GM19372 (cell line): ENCODE measurements at regions not wholly inside any gene's neighbourhood (a gene's known extent, or its start where the extent isn't known, plus 50 kb on each side); places are given as distances from the start of the nearest gene placed in this dataset.

Source experiments
- ATAC-seq: cut with Tn5 transposase; IDR thresholded peaks from one replicate; pipeline ENCODE4 v1.9.1; 2021; ENCODE audit warnings: mild to moderate bottlenecking, low read depth, moderate library complexity; ENCODE audit not compliant: unreplicated experiment

DNA sequence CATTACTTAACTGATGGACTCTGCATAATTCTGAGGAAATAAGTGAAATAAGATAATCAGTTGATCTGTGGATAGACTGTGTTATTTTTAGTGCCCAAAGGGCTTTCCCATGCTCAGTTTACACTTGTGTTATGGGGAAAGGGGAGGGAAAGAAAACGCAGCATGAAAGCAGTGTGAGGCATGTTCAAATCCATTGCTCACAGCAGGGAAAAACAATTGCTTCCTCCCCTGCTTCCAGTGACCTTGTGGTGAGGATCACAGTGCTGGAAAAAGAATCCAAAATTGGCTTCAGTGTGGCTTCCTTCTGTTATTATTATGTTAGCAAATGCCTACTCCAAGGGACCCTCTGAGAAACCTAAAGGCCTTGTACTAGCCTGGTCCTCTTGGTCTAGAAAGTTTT is 285.1 kb upstream of the CDIN1 start:
- ATAC-seq = no peak

DNA sequence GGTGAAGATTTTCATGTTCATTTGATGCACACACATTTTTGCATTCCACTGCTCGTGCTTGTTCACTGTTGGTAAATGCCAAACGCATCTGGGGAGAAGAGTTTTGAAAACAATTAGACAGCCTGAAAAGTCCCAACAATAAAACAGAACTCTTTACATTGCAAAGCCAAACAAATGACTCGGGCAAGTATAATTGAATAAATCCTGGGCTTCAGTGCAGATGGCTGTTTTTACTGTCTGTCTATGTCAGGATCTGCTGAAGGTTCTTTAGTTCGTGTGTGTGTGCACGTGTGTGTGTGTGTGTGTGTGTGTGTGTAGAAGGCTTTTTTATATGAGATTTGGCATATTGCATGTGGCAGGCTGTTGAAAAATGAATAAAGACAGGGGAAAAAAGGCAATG is 277.5 kb upstream of the CDIN1 start:
- no peak for ATAC-seq

DNA sequence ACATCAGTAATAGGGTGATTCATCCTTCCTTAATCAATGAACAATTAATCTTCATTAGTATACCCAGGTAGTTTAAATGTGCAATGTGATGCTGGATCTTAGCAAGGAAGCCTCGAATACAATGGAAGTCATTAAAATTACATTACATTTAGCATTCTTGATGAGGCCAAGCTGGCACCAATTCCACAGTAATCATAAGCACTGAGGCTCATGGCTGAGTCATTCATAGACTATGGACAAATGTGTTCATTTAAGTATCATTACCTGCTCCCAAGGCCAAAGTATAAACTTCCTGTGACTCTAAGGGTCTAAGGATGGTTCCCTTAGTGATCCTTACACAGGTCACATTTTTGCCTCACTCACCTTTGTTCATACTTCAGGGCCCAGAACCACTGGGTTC is 266.4 kb upstream of the CDIN1 start:
- no peak for ATAC-seq

DNA sequence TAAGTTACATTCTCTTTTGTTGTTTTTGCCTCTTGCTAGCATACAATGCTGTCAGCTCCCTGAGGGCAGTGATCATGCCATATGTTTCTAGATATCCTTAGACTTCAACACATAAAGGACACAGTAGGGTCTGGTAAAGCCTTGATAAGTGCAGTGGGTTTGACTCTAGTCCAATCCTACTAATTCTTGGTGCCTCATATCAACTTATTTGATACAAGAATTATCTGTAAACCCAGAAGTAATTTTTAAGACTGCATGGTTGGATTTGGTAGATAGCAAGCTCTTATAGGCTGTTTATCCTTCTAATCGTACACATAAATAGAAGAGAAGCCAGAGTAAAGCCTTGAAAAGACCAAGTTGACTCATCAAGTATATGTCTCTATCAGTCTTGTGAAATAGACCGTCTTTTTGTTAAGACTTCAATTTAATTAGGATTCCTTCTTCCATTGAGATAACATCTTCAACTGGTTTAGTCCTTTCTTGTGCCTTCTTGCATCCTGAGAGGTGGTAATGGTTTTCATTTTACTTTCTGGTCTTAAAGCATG is 265.6 kb upstream of the CDIN1 start:
- ATAC-seq = no peak

DNA sequence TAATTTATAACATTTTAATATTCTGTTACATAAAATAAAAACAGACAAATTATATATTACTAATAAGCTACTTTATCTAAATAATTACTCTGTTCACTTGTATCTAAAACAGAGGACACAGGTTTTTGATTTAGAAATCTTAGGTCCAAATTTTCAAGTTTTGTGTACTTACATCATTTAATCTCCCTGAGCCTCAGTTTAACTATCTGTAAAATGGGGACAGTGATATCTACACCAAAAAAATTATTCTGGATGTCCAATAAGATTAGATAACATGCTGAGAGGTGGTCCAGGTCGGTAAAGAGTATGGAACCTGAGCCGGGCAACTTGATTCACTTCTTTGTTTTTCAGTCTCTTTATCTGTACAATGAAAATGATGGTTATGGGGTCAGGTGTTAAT is 263.8 kb upstream of the CDIN1 start:
- ATAC-seq = no peak

DNA sequence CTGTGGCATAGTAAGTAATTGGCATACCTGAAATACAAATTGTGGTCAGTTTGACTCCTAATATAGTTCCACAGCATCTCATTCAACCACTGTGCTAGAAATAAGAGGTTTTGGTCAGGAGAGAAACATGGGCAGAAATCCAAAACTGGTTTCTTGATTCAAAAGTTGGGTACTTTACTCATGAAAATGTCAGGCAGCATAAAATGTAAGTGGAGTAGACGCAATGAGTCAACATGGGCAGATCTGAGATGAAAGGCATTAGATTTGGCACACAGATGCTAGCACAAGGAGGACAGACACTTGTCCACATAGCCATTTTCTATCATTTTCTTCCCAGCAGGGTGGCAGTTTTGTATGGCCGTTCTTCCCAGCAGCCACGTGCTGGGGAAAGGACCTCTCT is 255.8 kb upstream of the CDIN1 start:
- no peak for ATAC-seq

DNA sequence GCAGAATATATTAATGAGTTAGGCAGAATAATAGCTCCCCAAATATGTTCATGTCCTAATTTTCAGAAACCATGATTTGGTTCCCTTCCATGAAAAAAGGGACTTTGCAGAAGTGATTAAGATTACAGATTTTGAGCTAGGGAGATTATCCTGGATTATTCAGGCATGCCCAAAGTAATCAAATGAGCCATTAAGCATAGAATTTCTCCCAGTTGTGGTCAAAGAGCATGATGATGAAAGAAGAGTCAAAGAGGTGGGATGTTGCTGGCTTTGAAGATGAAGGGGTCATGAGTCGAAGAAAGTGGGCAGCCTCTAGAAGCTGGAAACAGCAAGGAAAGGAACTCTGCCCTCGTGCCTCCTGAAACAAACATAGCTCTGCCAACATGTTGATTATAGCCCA is 254.2 kb upstream of the CDIN1 start:
- ATAC-seq = no peak

DNA sequence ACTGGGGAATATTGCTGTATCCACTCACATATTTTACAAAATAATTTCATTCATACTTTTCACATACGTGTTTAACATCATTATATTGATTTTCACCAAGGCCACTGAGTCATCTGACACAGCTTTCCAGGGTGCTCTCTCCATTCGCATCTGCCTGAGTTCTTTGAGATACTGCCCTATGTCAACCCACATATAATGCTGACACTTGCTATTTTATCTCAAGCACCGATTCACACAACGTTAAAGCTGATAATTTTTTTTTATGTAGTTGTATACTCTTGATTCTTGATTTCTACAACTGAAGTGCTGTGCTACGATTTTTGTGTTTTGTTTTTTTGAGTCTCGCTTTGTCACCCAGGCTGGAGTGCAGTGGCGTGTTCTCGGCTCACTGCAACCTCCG is 249.8 kb upstream of the CDIN1 start:
- no peak for ATAC-seq

DNA sequence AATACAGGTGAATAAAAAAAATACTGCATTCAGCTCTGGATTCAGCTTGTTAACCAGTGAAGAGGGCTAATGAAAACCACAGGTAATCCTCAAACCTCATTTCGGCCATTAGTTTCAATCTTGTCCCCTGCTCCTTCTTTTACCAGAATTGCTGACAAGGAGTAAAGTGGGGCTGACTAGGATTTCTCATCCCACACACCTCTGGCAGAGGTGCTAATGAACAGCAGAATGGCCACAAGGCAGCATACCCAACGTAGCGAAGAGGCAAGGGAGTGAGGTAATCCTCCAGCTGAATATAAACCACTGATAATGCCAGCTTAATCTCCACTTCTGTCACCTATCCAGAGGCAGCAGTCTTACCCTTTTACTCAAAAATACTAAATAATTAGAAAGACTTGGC is 248.8 kb upstream of the CDIN1 start:
- no peak for ATAC-seq

DNA sequence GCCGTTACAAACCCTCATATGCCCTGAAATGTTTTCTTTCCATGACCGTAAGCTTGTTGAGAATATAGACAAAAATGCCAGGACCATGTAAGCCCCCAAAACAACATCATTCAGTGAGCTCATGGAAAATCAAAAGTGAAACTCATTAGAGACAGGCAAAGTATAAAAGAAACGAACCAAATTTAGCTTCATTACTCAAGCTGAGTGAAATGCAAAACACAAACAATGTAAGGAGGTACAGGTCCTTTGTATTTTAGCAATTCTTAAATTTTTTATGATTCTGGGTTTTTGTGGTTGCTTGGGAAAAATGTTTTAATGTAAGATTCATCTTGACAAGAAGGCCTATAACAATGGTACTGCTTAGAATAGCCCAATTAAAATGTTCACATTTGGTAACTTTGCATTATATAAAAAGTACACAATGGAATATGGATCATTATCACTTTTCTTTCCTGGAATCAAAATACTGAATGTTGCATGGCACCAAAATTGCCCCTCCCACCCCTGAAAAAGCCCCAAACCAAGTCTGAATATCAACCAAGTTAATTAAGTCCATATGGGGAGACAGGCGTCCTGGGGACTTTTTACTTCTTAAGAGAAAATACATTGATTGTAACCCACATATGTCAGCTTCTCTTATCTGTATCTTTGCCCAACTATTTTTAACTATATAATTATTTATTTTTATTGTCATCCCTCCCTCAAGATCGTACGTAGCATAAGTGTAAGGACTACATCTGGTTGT is 247.7 kb upstream of the CDIN1 start:
- ATAC-seq = no peak

DNA sequence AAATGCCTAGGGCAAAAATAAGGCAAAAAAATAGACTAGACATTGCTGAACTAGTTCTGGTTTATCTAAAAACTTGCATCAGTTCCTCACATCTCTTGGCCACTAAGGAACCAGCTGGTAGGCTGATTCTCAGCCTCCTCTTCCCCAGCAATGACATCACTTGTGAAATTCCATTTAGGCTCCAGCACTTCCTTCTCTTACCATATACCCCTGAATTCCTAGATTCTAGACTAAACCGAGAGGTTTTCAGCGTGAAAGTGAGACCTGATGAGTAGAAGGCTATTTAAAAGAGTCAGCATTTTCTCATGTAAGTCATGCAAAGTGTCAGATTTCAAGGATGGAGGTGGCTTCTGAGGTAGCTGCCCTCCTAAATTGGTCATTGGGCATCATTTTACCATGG is 247.1 kb upstream of the CDIN1 start:
- no peak for ATAC-seq

DNA sequence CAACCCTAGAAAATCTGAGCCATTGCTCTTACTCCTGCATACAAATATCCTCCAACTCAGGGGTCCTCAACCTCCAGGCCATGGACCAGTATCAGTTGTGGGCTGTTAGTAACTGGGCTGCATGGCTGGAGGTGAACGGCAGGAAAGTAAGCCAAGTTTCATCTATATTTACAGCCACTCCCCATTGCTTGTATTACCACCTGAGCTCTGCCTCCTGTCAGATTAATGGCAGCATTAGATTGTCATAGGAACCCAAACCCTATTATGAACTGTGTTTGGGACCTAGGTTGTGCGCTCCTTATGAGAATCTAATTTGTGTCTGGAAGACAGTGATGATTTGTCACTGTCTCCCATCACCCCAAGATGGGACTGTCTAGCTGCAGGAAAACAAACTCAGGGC is 246.5 kb upstream of the CDIN1 start:
- ATAC-seq = no peak

DNA sequence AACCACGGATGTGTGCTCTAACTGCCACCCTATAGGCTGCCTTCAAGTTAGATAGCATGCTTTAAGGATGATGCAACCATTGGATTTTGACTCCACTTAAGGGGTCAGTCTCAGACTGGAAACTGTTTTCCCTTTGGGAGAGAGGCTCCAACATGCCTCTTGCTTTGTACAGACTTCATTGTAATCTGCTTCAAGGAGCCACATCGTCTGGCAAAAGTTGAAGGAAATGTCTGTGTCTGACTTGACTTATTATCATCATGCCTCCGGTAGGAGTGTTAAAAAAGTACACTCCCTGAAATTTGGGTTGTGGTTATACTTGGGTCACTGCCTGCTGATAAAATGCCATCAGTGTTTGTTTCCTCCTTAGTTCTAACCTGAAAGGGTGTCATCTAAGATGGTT is 245.4 kb upstream of the CDIN1 start:
- ATAC-seq = no peak

DNA sequence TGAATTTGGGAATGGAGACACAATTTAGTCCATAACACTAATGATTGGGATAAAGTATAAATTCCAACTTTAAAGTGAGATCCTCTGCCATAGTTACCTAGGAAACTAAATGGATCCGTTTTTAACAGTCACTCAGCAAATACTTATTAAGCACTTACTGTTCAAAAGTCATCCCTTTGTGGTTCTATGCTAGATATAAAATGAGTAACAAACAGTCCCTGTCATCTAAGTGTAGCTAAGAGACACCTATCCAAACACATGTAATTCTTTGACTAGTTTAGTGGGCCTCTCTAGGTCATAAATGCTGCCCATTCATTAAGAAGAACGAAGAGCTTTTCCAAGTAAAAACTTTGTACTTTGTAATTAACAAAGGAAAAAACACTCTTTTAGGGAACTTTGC is 244.2 kb upstream of the CDIN1 start:
- no peak for ATAC-seq

DNA sequence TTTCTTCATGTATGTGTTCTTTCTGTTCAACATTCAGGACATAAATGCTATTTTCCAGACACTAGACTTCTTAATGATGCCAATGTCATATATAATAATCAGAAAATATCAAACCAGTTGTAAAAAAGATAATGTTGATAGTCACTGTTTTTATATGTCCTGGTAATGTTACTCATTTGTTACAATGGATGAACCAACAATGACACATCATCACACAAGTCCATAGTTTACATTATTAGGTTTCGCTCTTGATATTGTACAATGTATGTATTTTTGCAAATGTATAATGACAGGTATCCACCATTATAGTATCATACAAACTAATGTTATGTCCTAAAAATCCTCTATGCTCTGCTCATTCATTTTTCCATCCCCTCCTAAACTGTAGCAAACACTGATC is 243.8 kb upstream of the CDIN1 start:
- no peak for ATAC-seq

DNA sequence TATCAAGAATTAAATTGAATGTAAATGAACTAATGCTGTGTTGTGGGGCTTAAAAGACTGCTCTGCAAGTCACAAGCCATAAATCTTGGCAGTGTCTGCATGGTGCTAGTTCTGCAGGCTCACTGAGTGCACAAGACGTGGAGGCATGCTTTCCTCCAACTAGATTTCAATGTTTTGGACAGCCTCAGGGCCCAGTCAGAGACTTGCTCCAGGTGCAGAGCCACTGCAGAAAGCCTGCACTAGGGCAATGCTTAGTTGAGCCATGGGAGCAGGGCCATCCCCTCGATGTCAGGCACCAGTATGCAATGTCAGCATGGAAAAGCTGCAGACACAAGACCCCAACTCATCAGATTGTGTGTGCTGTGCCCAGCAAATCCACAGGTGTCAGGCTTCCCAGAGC is 234.5 kb upstream of the CDIN1 start:
- ATAC-seq = no peak

DNA sequence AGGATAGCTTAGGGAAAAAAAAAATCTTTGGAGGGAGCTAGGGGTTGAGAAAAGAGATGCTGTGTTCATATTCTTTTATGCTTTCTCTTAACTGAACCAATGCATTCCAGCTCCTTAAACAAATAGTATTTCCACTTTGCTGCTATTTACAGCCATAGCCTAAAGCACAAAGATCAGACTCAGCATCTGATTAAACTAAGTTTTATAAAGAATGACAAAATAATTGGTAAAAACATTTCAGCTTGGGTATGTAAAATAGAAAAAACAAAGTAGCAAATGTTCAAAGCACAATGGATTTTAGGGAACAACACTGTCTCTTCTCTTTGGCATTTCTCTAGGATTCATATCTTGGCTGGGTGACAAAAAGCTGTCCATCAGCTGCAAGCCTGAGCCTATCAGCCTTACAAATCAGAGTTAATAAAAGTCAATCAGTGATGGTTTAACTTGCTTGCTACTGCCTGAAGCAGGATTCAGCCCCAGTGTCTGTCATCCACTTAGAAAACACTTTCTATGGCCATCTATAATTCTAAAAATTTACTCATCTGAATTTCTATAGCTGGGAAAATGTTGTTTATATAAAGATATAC is 232.1 kb upstream of the CDIN1 start:
- ATAC-seq = no peak

DNA sequence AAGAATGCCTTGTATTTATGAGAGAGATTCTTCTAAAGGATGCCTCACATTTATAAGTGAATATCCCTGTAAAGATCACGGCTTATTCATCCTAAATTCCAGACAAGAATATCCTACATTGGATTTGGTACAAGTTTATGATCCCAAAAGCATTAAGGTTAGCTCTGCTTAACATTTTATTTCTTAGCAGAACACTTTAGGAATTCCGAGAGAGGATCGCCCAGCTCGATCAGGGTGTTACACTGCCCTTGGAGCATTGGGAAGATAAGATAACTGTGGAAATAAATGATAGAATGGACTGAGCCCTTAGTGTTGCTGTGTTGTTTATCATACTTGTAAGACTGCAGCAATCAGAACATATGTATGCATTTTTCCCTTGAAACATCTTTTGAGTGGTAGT is 223.0 kb upstream of the CDIN1 start:
- no peak for ATAC-seq

DNA sequence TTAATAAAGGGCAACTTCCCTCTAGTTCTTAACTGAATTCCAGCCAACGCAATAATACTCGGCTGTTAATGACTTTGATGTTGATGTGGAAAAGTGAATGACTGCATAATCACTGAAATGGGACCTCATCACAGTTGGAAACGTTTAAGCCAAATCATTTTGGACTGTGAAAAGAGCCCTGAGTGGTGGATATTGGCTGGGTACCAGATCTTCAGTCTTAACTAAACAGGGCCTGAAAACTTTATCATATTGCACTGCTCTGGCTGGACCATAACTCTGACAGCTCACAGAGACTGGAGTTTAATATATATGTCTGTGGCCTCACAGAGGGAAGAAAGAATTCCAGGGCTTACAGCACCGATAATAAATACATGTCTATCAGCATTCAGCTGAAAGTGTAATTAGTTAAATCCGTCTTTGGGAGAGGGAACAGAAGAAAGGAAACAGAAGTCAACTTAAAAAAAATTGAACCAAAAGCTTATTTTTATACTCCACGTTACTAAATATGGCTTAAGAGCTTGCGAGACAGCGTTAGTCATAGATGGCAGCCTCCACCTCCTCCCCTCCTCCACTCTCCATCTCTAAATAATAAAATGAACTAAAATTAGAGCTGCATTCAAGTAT is 222.3 kb upstream of the CDIN1 start:
- ATAC-seq = no peak

DNA sequence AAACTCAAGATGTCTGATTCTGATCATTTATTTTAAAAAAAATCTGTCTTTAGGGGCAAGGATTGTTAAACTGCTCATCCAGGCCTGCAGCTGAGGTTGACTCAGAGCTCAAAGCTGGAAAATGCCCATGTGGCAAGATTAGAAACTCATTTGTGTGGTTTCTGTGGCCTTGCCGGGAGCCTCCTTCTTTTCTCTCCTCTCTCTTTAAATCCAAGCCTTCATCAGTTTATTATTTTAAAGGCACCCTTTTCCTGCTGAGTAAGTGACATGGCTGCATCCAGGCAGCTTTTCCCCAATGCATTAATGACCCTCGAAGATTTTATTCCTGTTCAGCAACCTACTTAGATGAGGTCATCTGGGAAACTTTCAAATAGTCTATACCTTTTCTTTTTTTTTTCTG is 221.3 kb upstream of the CDIN1 start:
- no peak for ATAC-seq

DNA sequence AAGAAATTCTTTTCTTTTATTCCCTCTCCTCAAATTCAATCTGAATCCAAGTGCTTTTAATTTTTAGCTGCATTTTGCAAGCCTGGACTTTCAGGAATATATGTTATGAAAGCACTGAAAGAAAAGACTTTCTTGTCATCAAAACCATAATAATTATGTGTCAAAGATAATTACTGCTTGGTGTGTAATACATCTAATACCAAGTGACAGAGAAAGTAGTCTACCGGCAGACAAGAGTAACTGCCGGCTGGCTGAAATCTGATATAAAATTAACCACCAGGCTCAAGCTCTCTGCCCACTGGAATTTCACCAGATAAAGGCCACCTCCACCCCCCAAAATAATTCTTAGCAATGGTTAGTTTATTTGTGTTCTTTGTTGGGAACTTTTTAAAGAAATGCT is 220.9 kb upstream of the CDIN1 start:
- ATAC-seq = no peak

DNA sequence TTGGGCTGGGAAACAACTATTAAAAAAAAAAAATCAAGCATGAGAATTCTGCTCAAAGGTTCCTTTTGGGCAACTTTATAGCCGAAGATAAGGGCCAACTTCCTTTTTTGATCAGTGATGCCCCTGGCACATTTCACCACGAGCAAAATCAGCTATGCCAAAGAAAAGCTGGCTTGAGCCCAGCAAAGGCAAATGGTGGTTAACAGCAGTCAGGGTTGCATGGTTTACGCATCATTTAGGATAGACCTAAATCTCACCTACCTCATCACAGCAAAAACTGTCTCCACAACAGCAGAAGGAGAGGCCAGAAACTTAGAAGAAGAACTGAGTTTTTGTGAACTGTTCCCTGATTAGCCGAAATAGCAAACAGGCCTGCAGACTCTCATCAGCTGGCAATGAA is 220.1 kb upstream of the CDIN1 start:
- ATAC-seq = no peak
